ENCODE measurements at regions not wholly inside any gene's neighbourhood (a gene's known extent, or its start where the extent isn't known, plus 50 kb on each side); places are given as distances from the start of the nearest gene placed in this dataset.

GRCh38 chr6:80930376-80930775 is 822.1 kb downstream of the TENT5A start:
- no peak for TF ChIP-seq CTCF (IDR thresholded peaks at IDR 0.05; ENCODE audit: insufficient read depth, low read length)
- no peak for TF ChIP-seq POLR2AphosphoS5 (IDR thresholded peaks at IDR 0.05; ENCODE audit: low read depth)

Data from HL-60 (cell line).